K562 (cell line): ENCODE measurements at regions not wholly inside any gene's neighbourhood (a gene's known extent, or its start where the extent isn't known, plus 50 kb on each side); places are given as distances from the start of the nearest gene placed in this dataset.

Experiments
- ATF7 ChIP-seq: fragments of 450-650 bp; IDR thresholded peaks from 2 replicates; pipeline ENCODE4 v1.7.1; 2014; ENCODE audit warnings: mild to moderate bottlenecking, moderate library complexity
- CREB1 ChIP-seq, 2 experiments: sonication (generic) in 1 of 2; formaldehyde crosslinking in 1 of 2; IDR thresholded peaks; 2 replicates each; pipeline versions ENCODE4 v1.6.1 to v1.8.0; 2012 to 2022; ENCODE audit warnings: inconsistent platforms in 1 of 2, mild to moderate bottlenecking in 1 of 2, missing genetic modification reagents in 1 of 2, moderate library complexity in 1 of 2
- ETV6 ChIP-seq, 3 experiments: fragments of 150-350 bp in 1 of 3; sonication (generic) in 1 of 3; formaldehyde crosslinking in 1 of 3; IDR thresholded peaks; 2 replicates each; pipeline versions ENCODE4 v1.6.1 to v1.8.0; 2014 to 2022; ENCODE audit warnings: borderline replicate concordance in 2 of 3, low read depth in 2 of 3, antibody characterized with exemption in 1 of 3, low read length in 1 of 3, mild to moderate bottlenecking in 1 of 3, missing genetic modification reagents in 1 of 3
- FOXK1 ChIP-seq: sonication (generic); formaldehyde crosslinking; IDR thresholded peaks from 2 replicates; pipeline ENCODE4 v1.8.0; 2022; ENCODE audit warnings: missing genetic modification reagents, mild to moderate bottlenecking, borderline replicate concordance
- GABPB2 ChIP-seq: fragments of 250-450 bp; sonication (Bioruptor Pico); conservative IDR thresholded peaks from 2 replicates; pipeline ENCODE4 v1.5.1; 2021; ENCODE audit warnings: mild to moderate bottlenecking
- GTF2E2 ChIP-seq: fragments of 200-800 bp; sonication (Bioruptor generic); IDR thresholded peaks from 2 replicates; pipeline ENCODE4 v1.6.1; 2016; ENCODE audit warnings: missing genetic modification characterization, missing compliant biosample characterization
- KLF1 ChIP-seq: fragments of 450-650 bp; IDR thresholded peaks from 2 replicates; pipeline ENCODE4 v1.6.1; 2016; ENCODE audit warnings: missing genetic modification characterization, missing compliant biosample characterization
- KLF13 ChIP-seq: fragments of 450-650 bp; IDR thresholded peaks from 2 replicates; pipeline ENCODE4 v1.6.1; 2016; ENCODE audit warnings: missing genetic modification characterization, low read depth, mild to moderate bottlenecking, missing compliant biosample characterization, moderate library complexity, borderline replicate concordance
- NFE2 ChIP-seq: IDR thresholded peaks from 2 replicates; pipeline ENCODE4 v1.6.1; 2014; ENCODE audit warnings: antibody characterized with exemption, low read depth
- PTBP1 ChIP-seq: fragments of 200-400 bp; formaldehyde crosslinking; IDR thresholded peaks from 2 replicates; pipeline ENCODE4 v1.6.1; 2017; ENCODE audit warnings: low read depth, low read length
- PYGO2 ChIP-seq: fragments of 450-650 bp; IDR thresholded peaks from 2 replicates; pipeline ENCODE4 v1.6.1; 2016; ENCODE audit warnings: mild to moderate bottlenecking, missing genetic modification characterization, moderate library complexity, missing compliant biosample characterization
- RHOXF2B ChIP-seq: fragments of 250-450 bp; sonication (Bioruptor Pico); conservative IDR thresholded peaks from 2 replicates; pipeline ENCODE4 v1.5.1; 2021
- SMAD1 ChIP-seq: fragments of 150-350 bp; IDR thresholded peaks from 2 replicates; pipeline ENCODE4 v1.6.1; 2014; ENCODE audit warnings: low read length, low read depth; ENCODE audit not compliant: partially characterized antibody
- SRSF3 ChIP-seq: fragments of 200-400 bp; formaldehyde crosslinking; IDR thresholded peaks from 2 replicates; pipeline ENCODE4 v1.6.1; 2016; ENCODE audit warnings: mild to moderate bottlenecking, low read length, moderate library complexity; ENCODE audit not compliant: insufficient read depth
- THRB ChIP-seq: fragments of 450-650 bp; formaldehyde crosslinking; conservative IDR thresholded peaks from 2 replicates; pipeline ENCODE4 v1.4.0; 2022; ENCODE audit warnings: mild to moderate bottlenecking, missing genetic modification characterization
- U2AF2 ChIP-seq: fragments of 200-400 bp; formaldehyde crosslinking; optimal IDR thresholded peaks from 2 replicates; pipeline ENCODE3; 2017; ENCODE audit warnings: low read depth, mild to moderate bottlenecking, low read length
- WHSC1 ChIP-seq: IDR thresholded peaks from one replicate; pipeline ENCODE4 v1.6.1; 2012; ENCODE audit warnings: low read length, control low read depth, inconsistent platforms
- ZC3H8 ChIP-seq: fragments of 450-650 bp; IDR thresholded peaks from 2 replicates; pipeline ENCODE4 v1.6.1; 2017
- ZNF184 ChIP-seq: sonication (generic); formaldehyde crosslinking; IDR thresholded peaks from 2 replicates; pipeline ENCODE4 v1.5.0; 2020; ENCODE audit warnings: missing genetic modification reagents
- ZNF41 ChIP-seq: fragments of 250-450 bp; sonication (Bioruptor Pico); conservative IDR thresholded peaks from 2 replicates; pipeline ENCODE4 v1.4.0; 2020; ENCODE audit warnings: mild to moderate bottlenecking
- ZNF644 ChIP-seq: fragments of 200-800 bp; sonication (Bioruptor generic); IDR thresholded peaks from 2 replicates; pipeline ENCODE4 v1.6.1; 2016; ENCODE audit warnings: low read depth, missing genetic modification characterization, missing compliant biosample characterization
- ZNF695 ChIP-seq: fragments of 450-650 bp; formaldehyde crosslinking; IDR thresholded peaks from 2 replicates; pipeline ENCODE4 v1.4.0; 2020; ENCODE audit warnings: mild to moderate bottlenecking, moderate library complexity
- ZNF79 ChIP-seq: fragments of 250-450 bp; sonication (Bioruptor Pico); IDR thresholded peaks from 2 replicates; pipeline ENCODE4 v1.4.0; 2020; ENCODE audit warnings: low read depth, mild to moderate bottlenecking, moderate library complexity
- TF ChIP-seq, protein P1 (sequence below): fragments of 450-650 bp; IDR thresholded peaks from 2 replicates; pipeline ENCODE4 v1.6.1; 2016; ENCODE audit warnings: low read depth, mild to moderate bottlenecking, moderate library complexity
- TF ChIP-seq, protein P2 (sequence below): sonication (generic); formaldehyde crosslinking; IDR thresholded peaks from 2 replicates; pipeline ENCODE4 v1.8.1; 2022; ENCODE audit warnings: missing genetic modification reagents
- TF ChIP-seq, protein P3 (sequence below): sonication (generic); formaldehyde crosslinking; IDR thresholded peaks from 2 replicates; pipeline ENCODE4 v1.9.0; 2022; ENCODE audit warnings: mild to moderate bottlenecking, missing genetic modification reagents

DNA sequence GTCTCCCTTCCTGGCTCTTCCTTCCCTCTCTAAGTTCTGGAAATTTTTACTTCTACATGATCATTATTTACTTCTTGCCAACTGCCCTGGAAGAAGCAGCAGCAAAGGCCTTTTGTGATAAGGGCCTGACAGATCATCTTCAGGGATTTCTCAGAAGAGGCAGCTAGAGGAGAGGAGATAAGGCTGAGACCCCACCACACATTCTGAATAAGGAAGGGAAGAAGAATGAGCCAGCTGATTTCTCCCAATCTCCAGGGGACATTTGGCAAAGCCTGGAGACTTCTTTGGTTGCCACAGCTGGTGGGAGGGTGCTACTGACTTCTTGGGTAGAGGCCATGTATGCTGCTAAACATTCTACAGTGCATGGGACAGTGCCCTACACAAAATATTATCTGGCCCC lies 122.4 kb upstream of the OR9Q1 start (continued):
- TF ChIP-seq CREB1 (IDR thresholded peaks at IDR 0.05) (0 out of 2 replicates have a peak, but pooled peaks have one; percentile 9), CREB1 (CRISPR knock-in tag; IDR thresholded peaks at IDR 0.05) (no peak), WHSC1 (no peak), NFE2 (peak; percentile 61), SRSF3 (no peak), U2AF2 (no peak), ETV6 (IDR thresholded peaks at IDR 0.05; ENCODE audit: borderline replicate concordance in 1 of 2, low read depth in 2 of 2, low read length in 1 of 2) (no peak), ETV6 (CRISPR knock-in tag; IDR thresholded peaks at IDR 0.05; ENCODE audit: borderline replicate concordance) (no peak), GABPB2 (CRISPR knock-in tag) (no peak), RHOXF2B (CRISPR knock-in tag) (no peak), ATF7 (peak; percentile 26), GTF2E2 (tag) (no peak), ZNF695 (CRISPR knock-in tag) (no peak), PTBP1 (no peak), THRB (CRISPR knock-in tag) (no peak), PYGO2 (tag) (no peak), ZNF79 (no peak), ZNF184 (no peak), FOXK1 (CRISPR knock-in tag) (no peak), ZNF41 (no peak), ZC3H8 (no peak), SMAD1 (no peak), ZNF644 (tag) (no peak), KLF13 (tag) (no peak), KLF1 (tag) (no peak)
- TF ChIP-seq, protein P1, sequence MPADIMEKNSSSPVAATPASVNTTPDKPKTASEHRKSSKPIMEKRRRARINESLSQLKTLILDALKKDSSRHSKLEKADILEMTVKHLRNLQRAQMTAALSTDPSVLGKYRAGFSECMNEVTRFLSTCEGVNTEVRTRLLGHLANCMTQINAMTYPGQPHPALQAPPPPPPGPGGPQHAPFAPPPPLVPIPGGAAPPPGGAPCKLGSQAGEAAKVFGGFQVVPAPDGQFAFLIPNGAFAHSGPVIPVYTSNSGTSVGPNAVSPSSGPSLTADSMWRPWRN: no peak
- TF ChIP-seq, protein P2, sequence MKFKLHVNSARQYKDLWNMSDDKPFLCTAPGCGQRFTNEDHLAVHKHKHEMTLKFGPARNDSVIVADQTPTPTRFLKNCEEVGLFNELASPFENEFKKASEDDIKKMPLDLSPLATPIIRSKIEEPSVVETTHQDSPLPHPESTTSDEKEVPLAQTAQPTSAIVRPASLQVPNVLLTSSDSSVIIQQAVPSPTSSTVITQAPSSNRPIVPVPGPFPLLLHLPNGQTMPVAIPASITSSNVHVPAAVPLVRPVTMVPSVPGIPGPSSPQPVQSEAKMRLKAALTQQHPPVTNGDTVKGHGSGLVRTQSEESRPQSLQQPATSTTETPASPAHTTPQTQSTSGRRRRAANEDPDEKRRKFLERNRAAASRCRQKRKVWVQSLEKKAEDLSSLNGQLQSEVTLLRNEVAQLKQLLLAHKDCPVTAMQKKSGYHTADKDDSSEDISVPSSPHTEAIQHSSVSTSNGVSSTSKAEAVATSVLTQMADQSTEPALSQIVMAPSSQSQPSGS: no peak
- TF ChIP-seq, protein P3, sequence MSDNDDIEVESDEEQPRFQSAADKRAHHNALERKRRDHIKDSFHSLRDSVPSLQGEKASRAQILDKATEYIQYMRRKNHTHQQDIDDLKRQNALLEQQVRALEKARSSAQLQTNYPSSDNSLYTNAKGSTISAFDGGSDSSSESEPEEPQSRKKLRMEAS (CRISPR knock-in tag): no peak
